ENCODE measurements at regions not wholly inside any gene's neighbourhood (a gene's known extent, or its start where the extent isn't known, plus 50 kb on each side); places are given as distances from the start of the nearest gene placed in this dataset.

DNA sequence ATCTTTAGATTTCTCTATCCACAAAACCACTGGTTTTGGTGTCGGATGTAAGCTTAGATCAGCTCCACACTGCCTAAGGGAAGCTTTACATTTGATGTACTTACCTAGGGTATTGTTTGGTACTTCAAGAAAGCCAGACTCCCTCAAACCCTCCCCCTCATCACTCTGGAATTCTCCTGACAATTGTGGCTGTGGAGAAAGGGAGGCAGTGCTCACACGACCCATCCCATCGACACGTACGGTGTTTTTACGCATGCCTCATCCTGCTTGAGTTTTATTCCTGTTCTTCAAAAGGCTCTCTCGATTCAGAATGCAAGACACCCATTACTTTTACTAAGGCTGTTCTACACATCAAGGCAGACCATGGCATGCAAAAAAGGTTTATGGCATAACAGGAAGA, 67.3 kb upstream of the ONECUT1 start:
- no peak overlapping the region for H3K4me3 ChIP-seq (ENCODE audit: low read depth, low read length)
- no peak for TF ChIP-seq CTCF (conservative IDR thresholded peaks at IDR 0.05; ENCODE audit: low read depth, low read length)
- DNase-seq (ENCODE audit: low read depth) = no peak

DNA sequence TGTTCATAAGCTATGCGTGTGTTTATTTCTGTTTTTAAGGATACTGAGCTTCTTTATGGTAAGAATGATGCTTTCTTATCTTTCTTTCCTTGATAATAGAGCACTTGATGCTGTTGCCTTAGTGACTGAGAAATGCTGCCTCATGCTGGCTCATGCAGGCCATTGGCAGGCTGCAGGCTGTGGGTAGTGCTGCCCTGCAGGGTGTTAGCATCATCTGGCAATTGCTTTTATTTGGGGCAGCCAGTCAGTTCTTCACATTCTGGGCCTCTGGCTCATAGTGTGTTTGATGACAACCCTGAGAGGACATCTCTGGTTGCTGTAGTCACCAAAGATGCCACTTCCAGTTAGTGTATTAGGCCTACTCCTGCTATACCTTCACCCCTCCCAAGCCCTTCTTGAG, 66.2 kb upstream of the ONECUT1 start:
- TF ChIP-seq CTCF (conservative IDR thresholded peaks at IDR 0.05; ENCODE audit: low read depth, low read length) = no peak
- no peak for DNase-seq (ENCODE audit: low read depth)

GRCh38 chr15:52855157-52855556, 65.0 kb upstream of the ONECUT1 start:
- H3K4me3 ChIP-seq (ENCODE audit: low read depth, low read length) = no peak overlapping the region
- no peak for TF ChIP-seq CTCF (conservative IDR thresholded peaks at IDR 0.05; ENCODE audit: low read depth, low read length)
- DNase-seq (ENCODE audit: low read depth) = no peak

More for the DNA sequence above, 66.2 kb upstream of the ONECUT1 start:
- H3K4me3 ChIP-seq (ENCODE audit: low read depth, low read length) = no peak overlapping the region

DNA sequence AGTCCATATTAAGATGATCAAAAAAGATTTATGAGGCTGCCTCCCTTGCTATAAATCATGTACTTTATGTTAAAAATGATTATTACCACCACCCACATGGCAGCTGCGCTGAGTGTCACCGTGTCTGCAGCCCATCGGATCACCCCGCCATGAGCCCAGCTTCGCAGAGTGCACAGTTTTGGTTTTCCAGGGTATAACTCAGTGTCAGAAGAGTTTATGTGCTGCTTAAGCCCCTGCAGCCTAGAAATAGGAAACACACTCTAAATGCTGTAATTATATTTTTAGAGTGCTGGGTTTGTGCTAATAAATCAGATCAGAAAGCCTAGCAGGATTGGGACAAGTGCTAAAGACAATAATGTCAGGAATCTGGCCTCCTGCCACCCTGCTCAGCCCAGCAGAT, 54.7 kb upstream of the ONECUT1 start:
- no peak for TF ChIP-seq CTCF (conservative IDR thresholded peaks at IDR 0.05; ENCODE audit: low read depth, low read length)
- H3K4me3 ChIP-seq (ENCODE audit: low read depth, low read length) = no peak overlapping the region
- no peak for DNase-seq (ENCODE audit: low read depth)

All from epithelial cell of proximal tubule (primary cell).